Progenitor cell of endocrine pancreas (in vitro differentiated cells): ENCODE measurements at regions not wholly inside any gene's neighbourhood (a gene's known extent, or its start where the extent isn't known, plus 50 kb on each side); places are given as distances from the start of the nearest gene placed in this dataset.

Experiments used
- DNase-seq: peaks from one replicate; pipeline ENCODE4 v3.0.0; 2021; ENCODE audit warnings: low spot score; ENCODE audit not compliant: unreplicated experiment
- H3K27ac Mint-ChIP-seq: 2 replicates; pipeline ENCODE4 v1.8.0; 2021; ENCODE audit warnings: mild to moderate bottlenecking, moderate library complexity, mixed read lengths
- H3K27me3 Mint-ChIP-seq: 2 replicates; pipeline ENCODE4 v1.8.0; 2021; ENCODE audit warnings: mixed read lengths
- H3K36me3 Mint-ChIP-seq: 2 replicates; pipeline ENCODE4 v1.8.0; 2022; ENCODE audit warnings: mixed read lengths; ENCODE audit not compliant: insufficient read depth
- H3K4me1 Mint-ChIP-seq: 2 replicates; pipeline ENCODE4 v1.8.0; 2021; ENCODE audit warnings: low read depth, mixed read lengths
- H3K4me3 Mint-ChIP-seq: 2 replicates; pipeline ENCODE4 v1.8.0; 2021; ENCODE audit warnings: low read depth, mild to moderate bottlenecking, moderate library complexity, mixed read lengths
- H3K9me3 Mint-ChIP-seq: 2 replicates; pipeline ENCODE4 v1.8.0; 2021; ENCODE audit warnings: low read depth, mixed read lengths
- TF ChIP-seq, protein P1 (sequence below): fragments of 200-600 bp; sonication (generic); IDR thresholded peaks from one replicate; pipeline ENCODE4 v1.5.0; 2021; ENCODE audit warnings: antibody characterized with exemption, mild to moderate bottlenecking; ENCODE audit not compliant: unreplicated experiment

GRCh38 chr2:211062297-211062612 is 505.9 kb downstream of the CPS1 start:
- Mint-ChIP-seq H3K27ac (no peak overlapping the region), H3K36me3 (no peaks in the 10 kb centered on the region), H3K27me3 (no peaks in the 10 kb centered on the region), H3K4me1 (peaks cover 15% of the 10 kb centered on the region), H3K4me3 (no peak overlapping the region), H3K9me3 (no peaks in the 10 kb centered on the region)
- TF ChIP-seq, protein P1, sequence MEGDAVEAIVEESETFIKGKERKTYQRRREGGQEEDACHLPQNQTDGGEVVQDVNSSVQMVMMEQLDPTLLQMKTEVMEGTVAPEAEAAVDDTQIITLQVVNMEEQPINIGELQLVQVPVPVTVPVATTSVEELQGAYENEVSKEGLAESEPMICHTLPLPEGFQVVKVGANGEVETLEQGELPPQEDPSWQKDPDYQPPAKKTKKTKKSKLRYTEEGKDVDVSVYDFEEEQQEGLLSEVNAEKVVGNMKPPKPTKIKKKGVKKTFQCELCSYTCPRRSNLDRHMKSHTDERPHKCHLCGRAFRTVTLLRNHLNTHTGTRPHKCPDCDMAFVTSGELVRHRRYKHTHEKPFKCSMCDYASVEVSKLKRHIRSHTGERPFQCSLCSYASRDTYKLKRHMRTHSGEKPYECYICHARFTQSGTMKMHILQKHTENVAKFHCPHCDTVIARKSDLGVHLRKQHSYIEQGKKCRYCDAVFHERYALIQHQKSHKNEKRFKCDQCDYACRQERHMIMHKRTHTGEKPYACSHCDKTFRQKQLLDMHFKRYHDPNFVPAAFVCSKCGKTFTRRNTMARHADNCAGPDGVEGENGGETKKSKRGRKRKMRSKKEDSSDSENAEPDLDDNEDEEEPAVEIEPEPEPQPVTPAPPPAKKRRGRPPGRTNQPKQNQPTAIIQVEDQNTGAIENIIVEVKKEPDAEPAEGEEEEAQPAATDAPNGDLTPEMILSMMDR, result no peak
- DNase-seq, result no peak

DNA sequence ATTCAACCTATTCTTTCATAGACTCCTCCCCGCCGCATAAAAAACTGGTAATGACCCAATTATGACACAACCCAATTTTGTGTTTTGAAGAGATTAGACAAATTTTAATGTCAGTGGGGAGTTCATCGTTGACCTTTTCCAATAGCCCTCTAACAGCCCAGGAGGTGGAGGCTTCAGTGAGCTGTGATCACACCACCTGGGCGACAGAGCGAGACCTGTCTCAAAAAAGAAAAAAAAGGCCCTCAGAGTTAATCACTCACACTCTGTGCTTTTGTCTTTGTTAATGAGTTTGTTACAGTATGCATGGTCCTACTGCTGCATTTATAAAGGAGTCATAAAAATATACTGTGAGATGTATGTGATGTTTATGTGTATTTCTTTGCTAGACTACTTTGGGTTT is 510.6 kb downstream of the CPS1 start:
- H3K9me3 Mint-ChIP-seq, result no peaks in the 10 kb centered on the region
- peaks cover 9% of the 10 kb centered on the region for H3K4me1 Mint-ChIP-seq
- no peak overlapping the region for H3K4me3 Mint-ChIP-seq
- H3K27ac Mint-ChIP-seq, result no peak overlapping the region
- TF ChIP-seq, protein P1, result no peak
- no peaks in the 10 kb centered on the region for H3K36me3 Mint-ChIP-seq
- H3K27me3 Mint-ChIP-seq, result no peaks in the 10 kb centered on the region
- DNase-seq, result no peak

GRCh38 chr2:211068108-211068780 is 511.8 kb downstream of the CPS1 start:
- no peak for DNase-seq
- no peak overlapping the region for H3K27ac Mint-ChIP-seq
- H3K4me1 Mint-ChIP-seq, result peaks cover 7% of the 10 kb centered on the region
- TF ChIP-seq, protein P1, result no peak
- no peak overlapping the region for H3K4me3 Mint-ChIP-seq
- no peaks in the 10 kb centered on the region for H3K27me3 Mint-ChIP-seq
- H3K36me3 Mint-ChIP-seq, result no peaks in the 10 kb centered on the region
- H3K9me3 Mint-ChIP-seq, result no peaks in the 10 kb centered on the region

DNA sequence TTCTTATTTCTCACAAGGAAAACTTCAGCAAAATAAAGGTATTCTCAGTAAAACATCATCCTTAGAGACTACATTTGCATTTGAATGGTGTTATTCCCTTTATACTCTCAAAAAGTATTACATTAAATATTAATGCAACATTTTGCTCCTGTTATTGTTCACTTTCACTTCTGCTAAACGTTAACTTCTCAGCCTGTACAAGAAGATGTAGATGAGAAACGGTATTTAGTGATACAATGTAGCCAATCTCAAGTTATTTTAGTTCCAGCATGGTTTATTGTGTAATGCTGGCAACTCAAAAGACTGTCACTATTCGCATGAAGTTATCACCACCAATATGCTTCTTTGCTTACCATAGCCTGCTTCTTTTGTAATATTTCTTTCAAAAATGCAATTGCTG is 514.1 kb downstream of the CPS1 start:
- Mint-ChIP-seq H3K27me3 (no peaks in the 10 kb centered on the region), H3K36me3 (no peaks in the 10 kb centered on the region), H3K4me1 (no peaks in the 10 kb centered on the region), H3K9me3 (peaks cover 4% of the 10 kb centered on the region), H3K4me3 (no peak overlapping the region), H3K27ac (no peak overlapping the region)
- TF ChIP-seq, protein P1, result no peak
- DNase-seq, result no peak

- Mint-ChIP-seq H3K27ac (no peak overlapping the region), H3K36me3 (no peaks in the 10 kb centered on the region), H3K4me1 (no peaks in the 10 kb centered on the region), H3K9me3 (peaks cover 4% of the 10 kb centered on the region), H3K4me3 (no peak overlapping the region), H3K27me3 (no peaks in the 10 kb centered on the region)
- TF ChIP-seq, protein P1, result no peak
- DNase-seq, result no peak
Measured at GRCh38 chr2:211077216-211077767, 520.9 kb downstream of the CPS1 start.
